T-helper 17 cell (primary cell): ENCODE measurements at regions not wholly inside any gene's neighbourhood (a gene's known extent, or its start where the extent isn't known, plus 50 kb on each side); places are given as distances from the start of the nearest gene placed in this dataset.
"Not testable (repeated sequence)": the region's sequence is repeated elsewhere in the genome, so short reads cannot be mapped to it uniquely, and the experiment has no call there.

Experiments
- ATAC-seq: fragments of 150-1000 bp; cut with Tn5 transposase; 2 replicates; pipeline ENCODE4 v1.10.0; 2021; ENCODE audit warnings: mild to moderate bottlenecking, moderate library complexity
- DNase-seq, 3 donors: peaks; one replicate each; pipeline versions ENCODE4 v3.0.0 to v3.0.0-alpha.2; 2020 to 2021
- H3K9me3 ChIP-seq: one replicate; pipeline ENCODE4 v1.7.0; 2013; ENCODE audit warnings: low read length, mild to moderate bottlenecking; ENCODE audit not compliant: control insufficient read depth, poor library complexity, severe bottlenecking
- H3K27ac Mint-ChIP-seq: one replicate; pipeline ENCODE4 v1.8.0; 2022; ENCODE audit warnings: mild to moderate bottlenecking, moderate library complexity, mixed read lengths
- H3K27me3 Mint-ChIP-seq: one replicate; pipeline ENCODE4 v1.8.0; 2022; ENCODE audit warnings: mixed read lengths
- H3K36me3 Mint-ChIP-seq: one replicate; pipeline ENCODE4 v1.8.0; 2022; ENCODE audit warnings: low read depth, mixed read lengths
- H3K4me1 Mint-ChIP-seq: one replicate; pipeline ENCODE4 v1.8.0; 2022; ENCODE audit warnings: mild to moderate bottlenecking, mixed read lengths
- H3K4me3 Mint-ChIP-seq: one replicate; pipeline ENCODE4 v1.8.0; 2022; ENCODE audit warnings: mild to moderate bottlenecking, moderate library complexity, mixed read lengths

- peak; percentile 59 for ATAC-seq
- no peak overlapping the region for H3K27ac Mint-ChIP-seq
- H3K36me3 Mint-ChIP-seq, result no peaks in the 10 kb centered on the region
- H3K4me1 Mint-ChIP-seq, result no peaks in the 10 kb centered on the region
- peaks cover 45% of the 10 kb centered on the region for H3K27me3 Mint-ChIP-seq
- DNase-seq, result peak in 1 of 3 donors; percentile 7
- H3K4me3 Mint-ChIP-seq, result no peak overlapping the region
- H3K9me3 ChIP-seq, result no peaks in the 10 kb centered on the region
These were observed 189.0 kb downstream of the RPIA start for GRCh38 chr2:88880441-88880953.

DNA sequence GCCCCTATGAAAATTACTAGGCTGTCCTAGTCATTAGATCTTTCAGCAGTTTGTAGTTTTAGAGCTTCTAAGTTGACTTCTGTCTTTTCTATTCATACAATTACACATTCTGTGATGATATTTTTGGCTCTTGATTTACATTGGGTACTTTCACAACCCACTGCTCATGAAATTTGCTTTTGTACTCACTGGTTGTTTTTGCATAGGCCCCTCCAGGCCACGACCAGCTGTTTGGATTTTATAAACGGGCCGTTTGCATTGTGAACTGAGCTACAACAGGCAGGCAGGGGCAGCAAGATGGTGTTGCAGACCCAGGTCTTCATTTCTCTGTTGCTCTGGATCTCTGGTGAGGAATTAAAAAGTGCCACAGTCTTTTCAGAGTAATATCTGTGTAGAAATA lies 193.8 kb downstream of the RPIA start:
- peaks cover 7% of the 10 kb centered on the region for H3K4me1 Mint-ChIP-seq
- peaks cover 33% of the 10 kb centered on the region for H3K27me3 Mint-ChIP-seq
- H3K9me3 ChIP-seq, result no peaks in the 10 kb centered on the region
- DNase-seq, result no peak
- H3K36me3 Mint-ChIP-seq, result no peaks in the 10 kb centered on the region
- no peak for ATAC-seq
- no peak overlapping the region for H3K27ac Mint-ChIP-seq
- no peak overlapping the region for H3K4me3 Mint-ChIP-seq

- H3K36me3 Mint-ChIP-seq, result no peaks in the 10 kb centered on the region
- no peaks in the 10 kb centered on the region for H3K9me3 ChIP-seq
- no peak overlapping the region for H3K27ac Mint-ChIP-seq
- H3K4me3 Mint-ChIP-seq, result no peak overlapping the region
- DNase-seq (no peak), ATAC-seq (no peak)
- H3K4me1 Mint-ChIP-seq, result peaks cover 7% of the 10 kb centered on the region
- H3K27me3 Mint-ChIP-seq, result peaks cover 33% of the 10 kb centered on the region
These were observed 194.4 kb downstream of the RPIA start for GRCh38 chr2:88885679-88886416.

DNA sequence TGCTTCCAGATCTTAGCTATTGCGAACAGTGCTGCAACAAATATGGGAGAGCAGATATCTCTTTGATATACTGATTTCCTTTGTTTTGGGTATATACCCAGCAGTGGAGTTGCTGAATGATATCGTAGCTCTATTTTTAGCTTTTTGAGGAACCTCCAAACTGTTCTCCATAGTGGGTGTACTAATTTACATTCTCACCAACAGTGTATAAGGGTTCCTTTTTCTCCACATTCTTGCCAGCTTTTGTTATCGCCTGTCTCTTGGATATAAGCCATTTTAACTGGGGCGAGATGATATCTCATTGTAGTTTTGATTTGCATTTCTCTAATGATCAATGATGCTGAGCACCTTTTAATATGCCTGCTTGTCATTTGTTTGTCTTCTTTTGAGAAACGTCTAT lies 196.0 kb downstream of the RPIA start:
- not testable (repeated sequence) for H3K9me3 ChIP-seq, H3K4me3 Mint-ChIP-seq, H3K36me3 Mint-ChIP-seq, H3K27ac Mint-ChIP-seq, H3K4me1 Mint-ChIP-seq, DNase-seq, ATAC-seq
- H3K27me3 Mint-ChIP-seq, result peaks cover 25% of the 10 kb centered on the region

GRCh38 chr2:88892207-88892606 lies 200.7 kb downstream of the RPIA start:
- Mint-ChIP-seq H3K27me3 (peaks cover 33% of the 10 kb centered on the region), H3K4me1 (peaks cover 7% of the 10 kb centered on the region), H3K27ac (no peak overlapping the region), H3K4me3 (no peak overlapping the region), H3K36me3 (no peaks in the 10 kb centered on the region)
- DNase-seq, result no peak
- ATAC-seq, result no peak
- no peaks in the 10 kb centered on the region for H3K9me3 ChIP-seq

- Mint-ChIP-seq H3K27me3 (peaks cover 33% of the 10 kb centered on the region), H3K4me3 (no peak overlapping the region), H3K27ac (no peak overlapping the region), H3K36me3 (no peaks in the 10 kb centered on the region), H3K4me1 (peaks cover 2% of the 10 kb centered on the region)
- no peak for DNase-seq
- no peak for ATAC-seq
- no peaks in the 10 kb centered on the region for H3K9me3 ChIP-seq
These were observed 201.3 kb downstream of the RPIA start for GRCh38 chr2:88892788-88893187.

- H3K27me3 Mint-ChIP-seq, result peaks cover 42% of the 10 kb centered on the region
- no peaks in the 10 kb centered on the region for H3K4me1 Mint-ChIP-seq
- no peak for ATAC-seq
- H3K36me3 Mint-ChIP-seq, result no peaks in the 10 kb centered on the region
- H3K4me3 Mint-ChIP-seq, result no peak overlapping the region
- no peaks in the 10 kb centered on the region for H3K9me3 ChIP-seq
- H3K27ac Mint-ChIP-seq, result no peak overlapping the region
- DNase-seq, result no peak
These were observed 205.5 kb downstream of the RPIA start for GRCh38 chr2:88896971-88897370.

- Mint-ChIP-seq H3K27me3 (peaks cover 37% of the 10 kb centered on the region), H3K36me3 (no peaks in the 10 kb centered on the region), H3K4me3 (no peak overlapping the region), H3K4me1 (no peaks in the 10 kb centered on the region), H3K27ac (no peak overlapping the region)
- DNase-seq (no peak), ATAC-seq (no peak)
- H3K9me3 ChIP-seq, result no peaks in the 10 kb centered on the region
These were observed 206.2 kb downstream of the RPIA start for GRCh38 chr2:88897715-88898114.

DNA sequence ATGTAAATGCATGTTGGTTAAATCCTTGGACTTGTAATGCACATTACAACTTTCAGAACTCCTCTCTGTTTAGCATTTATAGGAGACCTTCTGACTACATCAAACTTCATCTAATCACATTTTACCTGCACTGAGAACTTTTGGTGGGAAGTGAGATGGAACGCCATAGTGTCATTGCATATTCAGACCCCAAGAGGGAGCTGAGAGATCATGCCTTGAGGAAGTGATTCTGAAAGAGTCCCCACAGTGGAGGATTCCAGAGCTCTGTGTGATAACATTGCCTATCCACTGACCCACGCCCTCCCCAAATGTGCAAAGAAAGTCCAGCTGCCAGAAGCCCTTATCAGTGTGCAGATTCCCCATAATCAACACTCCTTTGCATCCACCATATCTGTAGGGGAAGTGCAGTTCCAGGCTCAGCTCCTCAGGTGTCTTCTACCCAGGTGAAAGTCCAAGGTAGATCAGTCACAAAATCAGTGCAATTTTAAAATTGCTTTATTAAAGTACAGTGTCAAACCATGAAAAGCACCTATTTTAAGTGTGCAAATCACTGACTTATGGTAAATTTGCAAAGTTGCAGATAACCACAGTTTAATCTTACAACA lies 212.4 kb downstream of the RPIA start:
- Mint-ChIP-seq H3K36me3 (no peaks in the 10 kb centered on the region), H3K4me3 (no peak overlapping the region), H3K4me1 (no peaks in the 10 kb centered on the region), H3K27ac (no peak overlapping the region), H3K27me3 (peaks cover 36% of the 10 kb centered on the region)
- H3K9me3 ChIP-seq, result no peaks in the 10 kb centered on the region
- ATAC-seq (peak; percentile 40), DNase-seq (no peak)

DNA sequence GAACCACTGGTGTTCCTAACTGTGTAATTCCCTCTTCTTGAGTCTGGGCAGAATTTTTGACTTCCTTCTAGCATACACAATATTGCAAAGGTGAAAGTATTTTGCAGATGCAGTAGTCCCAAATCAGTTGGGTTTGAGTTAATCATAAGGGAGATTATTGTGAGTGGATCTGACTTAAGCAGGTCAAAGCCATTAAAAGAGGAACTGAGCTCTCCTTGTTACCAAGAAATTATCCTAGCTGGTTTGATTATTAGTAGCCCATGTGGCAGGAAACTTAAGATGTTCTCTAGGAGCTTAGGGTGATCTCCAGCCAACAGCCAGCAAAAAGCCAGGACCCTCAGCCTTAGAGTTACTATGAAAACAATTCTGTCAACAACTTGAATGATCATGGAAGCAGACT lies 221.8 kb downstream of the RPIA start:
- H3K27ac Mint-ChIP-seq, result no peak overlapping the region
- H3K4me1 Mint-ChIP-seq, result no peaks in the 10 kb centered on the region

GRCh38 chr2:88919087-88919738 lies 227.7 kb downstream of the RPIA start:
- Mint-ChIP-seq H3K27me3 (peaks cover 31% of the 10 kb centered on the region), H3K4me3 (no peak overlapping the region), H3K36me3 (no peaks in the 10 kb centered on the region), H3K4me1 (no peaks in the 10 kb centered on the region), H3K27ac (no peak overlapping the region)
- ATAC-seq (no peak), DNase-seq (no peak)
- H3K9me3 ChIP-seq, result no peaks in the 10 kb centered on the region

More for the DNA sequence above, 221.8 kb downstream of the RPIA start:
- DNase-seq (no peak), ATAC-seq (no peak)
- Mint-ChIP-seq H3K4me3 (no peak overlapping the region), H3K36me3 (no peaks in the 10 kb centered on the region), H3K27me3 (peaks cover 40% of the 10 kb centered on the region)
- H3K9me3 ChIP-seq, result no peaks in the 10 kb centered on the region

DNA sequence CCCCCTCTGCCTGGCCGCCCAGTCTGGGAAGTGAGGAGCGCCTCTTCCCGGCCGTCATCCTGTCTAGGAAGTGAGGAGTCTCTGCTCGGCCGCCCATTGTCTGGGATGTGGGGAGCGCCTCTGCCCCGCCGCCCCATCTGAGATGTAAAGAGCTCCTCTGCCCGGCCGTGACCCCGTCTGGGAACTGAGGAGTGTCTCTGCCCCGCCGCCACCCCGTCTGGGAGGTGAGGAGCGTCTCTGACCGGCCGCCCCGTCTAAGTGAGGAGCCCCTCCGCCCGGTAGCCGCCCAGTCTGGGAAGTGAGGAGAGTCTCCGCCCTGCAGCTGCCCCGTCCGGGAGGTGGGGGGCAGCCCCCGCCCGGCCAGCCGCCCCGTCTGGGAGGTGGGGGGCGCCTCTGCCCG lies 228.9 kb downstream of the RPIA start:
- not testable (repeated sequence) for H3K27ac Mint-ChIP-seq, DNase-seq, H3K4me1 Mint-ChIP-seq, H3K36me3 Mint-ChIP-seq, H3K9me3 ChIP-seq, ATAC-seq, H3K4me3 Mint-ChIP-seq
- H3K27me3 Mint-ChIP-seq, result peaks cover 25% of the 10 kb centered on the region

DNA sequence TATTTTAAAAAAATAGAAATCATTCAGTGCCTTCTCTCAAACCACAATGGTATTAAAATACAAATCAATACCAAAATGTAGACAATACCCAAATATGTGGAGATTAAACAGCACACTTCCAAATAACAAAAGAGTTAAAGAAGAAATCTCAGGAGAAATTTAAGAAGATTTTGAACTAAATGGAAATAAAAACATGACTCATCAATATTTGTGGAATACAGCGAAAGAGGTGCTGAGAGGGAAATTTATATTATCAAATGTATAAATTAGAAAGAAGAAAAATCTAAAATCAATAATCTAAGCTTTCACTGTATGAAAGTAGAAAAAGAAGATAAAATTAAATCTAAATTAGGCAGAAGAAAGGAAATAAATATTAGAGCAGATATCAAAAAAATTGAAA lies 233.1 kb downstream of the RPIA start:
- H3K4me3 Mint-ChIP-seq, result no peak overlapping the region
- H3K27ac Mint-ChIP-seq, result no peak overlapping the region
- H3K9me3 ChIP-seq, result no peaks in the 10 kb centered on the region
- peaks cover 16% of the 10 kb centered on the region for H3K27me3 Mint-ChIP-seq
- ATAC-seq, result no peak
- H3K4me1 Mint-ChIP-seq, result no peaks in the 10 kb centered on the region
- no peak for DNase-seq
- H3K36me3 Mint-ChIP-seq, result no peaks in the 10 kb centered on the region
